KOPT-K1 (cell line): ENCODE measurements at regions not wholly inside any gene's neighbourhood (a gene's known extent, or its start where the extent isn't known, plus 50 kb on each side); places are given as distances from the start of the nearest gene placed in this dataset.
"Not testable (repeated sequence)": the region's sequence is repeated elsewhere in the genome, so short reads cannot be mapped to it uniquely, and the experiment has no call there.

Source experiments
- H3K27ac ChIP-seq: fragments of 200-600 bp; sonication (generic); 2 replicates; pipeline ENCODE4 v1.5.1; 2016; ENCODE audit warnings: antibody characterized with exemption, mild to moderate bottlenecking, low read depth, low read length; ENCODE audit not compliant: poor library complexity, severe bottlenecking
- H3K36me3 ChIP-seq: fragments of 200-600 bp; sonication (generic); 2 replicates; pipeline ENCODE4 v1.5.1; 2017; ENCODE audit warnings: antibody characterized with exemption, mild to moderate bottlenecking, low read length, moderate library complexity; ENCODE audit not compliant: insufficient read depth
- H3K9me3 ChIP-seq: fragments of 200-600 bp; sonication (generic); 2 replicates; pipeline ENCODE4 v1.5.1; 2017; ENCODE audit warnings: antibody characterized with exemption, low read length, mild to moderate bottlenecking; ENCODE audit not compliant: insufficient read depth, poor library complexity, severe bottlenecking

DNA sequence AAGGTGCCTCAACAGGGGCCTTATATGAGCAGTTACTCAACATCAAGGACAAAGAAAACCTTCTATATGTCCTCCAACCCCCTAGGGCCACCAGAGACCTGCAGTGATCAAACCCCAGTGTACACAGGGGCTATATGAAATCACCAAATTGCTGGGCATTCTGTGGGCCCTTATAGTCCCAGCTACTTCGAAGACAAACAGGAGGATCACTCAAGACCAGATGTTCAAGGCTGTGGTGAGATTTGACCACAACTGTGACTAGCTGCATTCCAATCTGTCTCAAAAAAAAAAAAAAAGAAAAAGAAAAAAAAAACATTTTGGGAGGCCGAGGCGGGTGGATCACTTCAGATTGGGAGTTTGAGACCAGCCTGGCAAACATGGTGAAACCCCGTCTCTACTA is 51.0 kb upstream of the PRB2 start:
- Histone ChIP-seq H3K9me3 (no peaks in the 10 kb centered on the region), H3K27ac (no peak overlapping the region), H3K36me3 (no peaks in the 10 kb centered on the region)

DNA sequence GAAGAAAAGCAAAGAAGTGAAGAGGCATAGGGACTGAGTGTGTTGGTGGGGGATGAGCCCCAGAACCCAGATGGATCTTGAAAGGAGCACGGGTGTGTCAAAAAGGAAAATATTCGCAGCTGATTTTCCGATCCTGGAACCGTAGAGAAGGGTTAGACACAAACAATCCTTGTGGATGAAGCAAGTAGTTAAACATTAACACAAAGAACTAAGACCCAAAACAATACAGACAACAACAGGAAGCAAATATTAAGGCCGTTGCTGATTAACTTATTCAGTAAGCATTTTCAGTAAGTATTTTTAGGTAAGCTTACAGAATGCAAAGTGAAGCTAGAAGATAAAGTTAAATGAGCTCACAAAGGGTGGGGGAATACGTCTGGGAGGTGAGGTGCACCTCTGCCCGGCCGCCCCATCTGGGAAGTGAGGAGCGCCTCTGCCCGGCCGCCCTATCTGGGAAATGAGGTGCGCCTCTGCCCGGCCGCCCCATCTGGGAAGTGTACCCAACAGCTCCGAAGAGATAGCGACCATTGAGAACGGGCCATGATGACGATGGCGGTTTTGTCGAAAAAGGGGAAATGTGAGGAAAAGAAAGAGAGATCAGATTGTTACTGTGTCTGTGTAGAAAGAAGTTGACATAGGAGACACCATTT is 62.8 kb upstream of the PRB2 start:
- Histone ChIP-seq H3K36me3 (no peaks in the 10 kb centered on the region), H3K27ac (no peak overlapping the region), H3K9me3 (no peaks in the 10 kb centered on the region)

DNA sequence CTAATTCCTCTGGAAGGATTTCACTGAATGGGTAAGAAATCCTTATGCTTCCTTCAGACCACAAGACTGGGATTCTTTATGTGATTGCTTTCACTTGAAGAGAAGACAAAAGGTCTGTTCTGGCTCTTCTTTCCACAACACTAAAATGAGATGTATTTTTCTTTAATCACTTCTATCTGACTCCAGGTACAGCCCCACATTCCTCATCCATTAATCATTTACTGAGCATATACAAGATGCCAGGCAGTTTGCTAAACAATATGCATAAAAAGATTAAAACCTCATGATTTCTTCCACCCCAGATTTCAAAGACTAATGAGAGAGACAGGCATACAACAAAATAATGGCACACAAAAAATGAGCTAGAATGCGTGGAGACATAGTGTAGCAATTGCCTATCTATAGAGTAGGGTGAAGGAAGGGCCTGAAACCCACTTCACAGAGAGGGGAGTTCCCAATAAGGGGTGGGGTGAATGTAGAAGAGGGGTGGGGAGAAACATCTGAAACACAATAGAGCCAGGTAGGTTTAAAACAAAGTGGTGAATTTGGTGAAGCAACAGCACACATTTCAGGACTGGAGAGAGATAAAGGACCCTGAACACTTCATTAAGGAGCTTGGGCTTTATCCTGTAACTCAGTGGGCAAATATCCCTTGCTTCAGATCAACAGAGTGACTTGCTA is 65.1 kb upstream of the PRB2 start:
- Histone ChIP-seq H3K27ac (no peak overlapping the region), H3K36me3 (no peaks in the 10 kb centered on the region), H3K9me3 (no peaks in the 10 kb centered on the region)

DNA sequence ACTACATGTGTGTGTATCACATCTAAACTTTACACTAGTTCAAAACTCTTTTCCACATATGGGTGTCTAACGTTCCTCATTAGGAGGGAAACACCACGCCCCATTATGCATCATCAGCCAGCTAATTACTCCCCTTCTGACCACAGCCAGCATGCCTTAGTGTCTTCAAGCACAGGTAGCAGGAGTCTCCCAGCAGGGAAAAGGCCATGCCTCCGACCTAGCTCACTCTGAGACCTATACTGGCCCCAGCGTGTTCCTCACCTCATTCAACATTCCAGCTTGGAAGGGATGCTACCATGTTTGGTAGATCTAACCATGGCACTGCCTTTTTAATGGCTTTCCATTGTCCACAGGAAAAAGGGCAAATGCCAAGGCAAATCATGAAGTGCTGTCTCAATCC is 66.1 kb upstream of the PRB2 start:
- Histone ChIP-seq H3K9me3 (no peaks in the 10 kb centered on the region), H3K36me3 (no peaks in the 10 kb centered on the region), H3K27ac (no peak overlapping the region)

DNA sequence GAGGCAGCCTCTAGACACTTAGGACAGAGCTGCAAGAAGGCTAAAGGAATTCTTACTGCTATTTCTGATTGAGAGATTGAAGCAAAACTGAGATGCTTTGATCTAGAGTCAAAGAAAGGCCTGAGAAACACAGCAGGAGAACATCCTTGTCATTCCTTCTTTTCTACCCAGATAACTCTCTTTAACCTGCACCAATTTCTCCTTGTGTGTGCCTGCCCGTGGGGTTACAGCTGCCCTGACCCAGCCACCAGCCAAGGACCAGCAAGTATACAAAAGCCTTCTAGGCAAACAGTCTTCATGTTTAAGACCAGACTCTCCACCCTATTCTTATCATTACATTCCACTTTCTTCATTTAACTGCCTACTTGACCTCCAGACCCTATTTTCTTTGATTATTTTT is 81.7 kb upstream of the PRB2 start:
- no peaks in the 10 kb centered on the region for H3K9me3 ChIP-seq
- H3K36me3 ChIP-seq = no peaks in the 10 kb centered on the region
- H3K27ac ChIP-seq = no peak overlapping the region

DNA sequence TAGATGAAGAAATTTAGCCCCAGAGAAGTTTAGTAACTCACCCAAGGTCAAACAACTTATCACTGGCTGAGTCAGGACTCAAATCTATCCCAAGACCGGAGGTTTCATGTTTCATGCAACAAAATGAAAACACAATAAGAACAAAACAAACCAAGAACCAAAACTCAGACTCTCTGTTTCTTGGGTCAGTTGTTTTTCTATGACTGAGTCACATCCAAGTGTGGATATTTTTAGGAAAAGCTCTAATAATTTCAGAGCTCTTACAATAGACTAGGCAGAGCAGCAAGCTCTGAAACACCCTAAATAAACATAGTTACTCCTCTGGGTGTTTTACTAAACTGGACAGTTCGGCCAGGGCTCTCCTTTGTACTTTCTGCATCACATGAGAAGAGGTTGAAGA is 87.6 kb upstream of the PRB2 start:
- no peaks in the 10 kb centered on the region for H3K9me3 ChIP-seq
- no peaks in the 10 kb centered on the region for H3K36me3 ChIP-seq
- no peak overlapping the region for H3K27ac ChIP-seq

DNA sequence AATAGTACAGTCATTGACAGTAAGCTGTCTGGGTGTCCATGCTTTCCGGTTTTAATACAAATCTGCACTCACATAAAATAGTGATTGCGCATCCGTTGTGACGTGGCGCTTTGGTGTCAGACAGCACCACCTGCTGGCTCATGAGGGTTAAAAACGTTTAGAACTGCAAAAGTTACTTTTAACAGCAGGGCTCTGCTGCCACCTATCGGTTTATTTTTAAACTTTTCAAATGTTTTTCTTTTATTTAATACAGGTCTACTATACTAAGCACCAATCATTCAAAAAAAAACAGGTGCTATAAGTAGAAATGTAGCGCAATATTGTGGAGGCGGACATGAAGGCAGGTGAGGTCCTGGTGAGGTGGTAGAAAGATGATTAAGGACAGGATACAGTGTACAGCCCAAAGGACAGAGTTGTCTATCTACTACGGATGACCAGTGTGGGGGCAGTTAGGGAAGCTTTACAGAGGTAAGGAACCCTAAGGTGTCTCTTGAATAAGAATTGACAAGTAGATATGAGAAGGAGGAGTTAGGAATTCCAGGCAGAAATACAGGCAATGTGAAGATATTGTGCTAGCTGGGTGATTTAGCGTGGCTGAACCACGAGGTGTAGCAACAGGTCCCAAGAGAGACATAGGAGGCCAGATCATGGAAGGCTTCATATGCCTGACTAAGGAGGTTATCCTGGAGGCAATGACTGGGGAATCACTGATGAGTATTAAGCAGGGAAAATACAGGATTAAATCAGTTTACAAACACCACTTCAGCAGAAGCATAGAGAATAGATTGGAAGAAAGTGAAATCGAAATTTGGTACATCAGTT is 91.5 kb upstream of the PRB2 start:
- Histone ChIP-seq H3K9me3 (no peaks in the 10 kb centered on the region), H3K27ac (no peak overlapping the region), H3K36me3 (no peaks in the 10 kb centered on the region)

DNA sequence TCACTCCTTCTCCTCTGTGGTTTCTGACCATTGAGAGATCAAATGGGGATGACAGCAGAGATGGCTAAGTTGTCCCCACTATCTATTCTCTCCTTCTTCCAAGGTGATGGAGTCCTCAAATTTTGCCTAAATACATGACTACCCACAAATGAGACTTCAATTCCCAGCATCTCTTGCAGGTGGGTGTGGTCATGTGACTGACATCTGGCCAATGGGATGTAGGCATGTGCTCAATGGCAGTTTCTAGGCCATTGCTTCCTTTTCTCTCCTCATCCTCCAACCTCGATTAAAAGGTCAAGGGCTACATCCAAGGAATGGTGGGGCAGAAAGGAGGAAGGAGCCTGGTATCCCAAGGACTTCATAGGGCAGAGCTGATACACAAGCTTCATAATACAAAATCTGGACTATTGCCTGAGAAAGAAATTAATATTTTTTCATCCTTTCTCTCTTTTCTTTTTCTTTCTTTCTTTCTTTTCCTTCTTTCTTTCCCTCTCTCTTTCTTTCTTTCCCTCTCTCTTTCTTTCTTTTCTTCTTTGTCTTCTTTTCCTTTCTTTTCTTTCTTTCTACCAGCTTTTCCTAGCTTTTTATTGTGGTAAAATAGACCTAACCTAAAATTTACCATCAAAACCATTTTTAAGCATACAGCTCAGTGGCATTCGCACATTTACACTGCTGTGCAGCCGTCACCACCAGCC is 100.9 kb upstream of the PRB2 start:
- Histone ChIP-seq H3K9me3 (no peaks in the 10 kb centered on the region), H3K36me3 (no peaks in the 10 kb centered on the region), H3K27ac (no peak overlapping the region)

DNA sequence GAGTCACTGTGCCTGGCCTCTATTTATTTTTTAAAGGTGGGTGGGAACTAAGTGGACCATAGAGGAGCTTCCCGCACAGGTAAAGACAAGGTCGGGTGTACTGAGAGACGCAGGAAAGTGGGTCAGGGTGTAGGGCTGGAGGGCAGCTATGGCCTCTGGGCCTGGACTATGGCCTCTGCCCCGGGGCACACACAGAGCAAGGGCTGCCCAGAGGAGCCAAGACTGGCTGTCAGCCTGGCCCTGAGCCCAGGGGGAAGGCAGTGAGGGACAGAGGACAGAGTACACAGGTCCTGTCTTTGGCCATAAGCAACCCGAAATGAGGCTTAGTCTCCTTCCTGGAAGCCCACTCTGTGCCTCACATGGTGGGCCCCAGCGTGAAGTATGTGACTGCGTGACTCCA is 102.1 kb upstream of the PRB2 start:
- Histone ChIP-seq H3K36me3 (no peaks in the 10 kb centered on the region), H3K27ac (no peak overlapping the region), H3K9me3 (no peaks in the 10 kb centered on the region)

DNA sequence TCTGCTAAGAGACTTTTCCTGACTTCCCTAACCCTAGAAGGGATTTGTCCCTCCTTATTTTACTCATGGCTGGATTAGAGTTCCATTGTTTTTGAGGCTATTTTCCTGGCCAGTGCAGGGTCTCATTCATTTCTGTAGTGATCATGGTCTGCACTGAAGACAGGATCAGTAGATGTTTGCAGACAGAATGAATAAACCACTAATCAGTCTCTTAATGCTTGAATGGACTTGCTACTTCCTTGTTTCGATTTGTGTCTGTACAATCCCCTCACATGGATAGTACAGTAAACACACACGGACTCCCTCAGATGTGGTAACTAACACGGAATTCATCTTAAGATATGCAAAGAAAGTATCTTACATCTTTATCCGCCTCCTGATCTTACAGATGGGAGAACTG is 102.6 kb upstream of the PRB2 start:
- Histone ChIP-seq H3K9me3 (no peaks in the 10 kb centered on the region), H3K36me3 (no peaks in the 10 kb centered on the region), H3K27ac (no peak overlapping the region)

DNA sequence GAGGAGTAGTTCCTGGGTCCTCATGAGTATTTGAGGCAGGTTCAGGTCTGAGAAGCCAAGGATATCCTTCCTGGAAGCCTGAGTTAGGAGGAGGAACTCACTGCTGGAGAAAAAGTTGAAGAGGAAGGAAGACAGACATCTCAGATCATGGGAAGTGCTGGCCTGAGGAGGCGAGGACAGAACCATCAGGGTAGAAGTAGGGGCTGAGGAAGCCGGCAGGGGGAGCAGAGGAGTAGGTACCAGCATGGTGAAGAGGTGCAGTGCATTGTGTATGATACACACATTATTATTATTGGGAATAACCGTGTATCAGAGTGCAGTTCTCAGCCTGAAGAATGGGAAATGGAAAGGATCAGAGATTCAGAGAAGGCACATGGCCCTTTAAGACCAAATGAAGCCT is 103.2 kb upstream of the PRB2 start:
- not testable (repeated sequence) for H3K27ac ChIP-seq, H3K36me3 ChIP-seq, H3K9me3 ChIP-seq

DNA sequence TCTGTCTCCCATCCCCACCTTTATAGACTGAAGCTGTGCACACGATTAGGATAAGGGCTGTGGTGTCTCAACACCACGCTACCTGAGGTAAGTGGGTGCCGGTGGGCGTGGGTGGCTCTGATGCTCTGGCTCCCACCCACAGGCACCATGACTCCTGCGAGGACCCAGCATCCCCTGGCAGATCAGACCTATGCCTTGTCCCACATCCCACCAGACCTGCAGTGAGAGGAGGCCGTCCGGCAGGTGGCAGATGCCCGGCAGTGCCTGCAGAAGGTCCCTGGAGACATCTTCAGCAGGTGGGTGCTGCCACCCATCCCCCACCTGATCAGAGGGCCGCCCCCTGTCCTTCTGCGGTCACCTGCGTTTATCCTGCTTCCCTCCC is 104.4 kb upstream of the PRB2 start:
- Histone ChIP-seq H3K27ac (no peak overlapping the region), H3K9me3 (no peaks in the 10 kb centered on the region), H3K36me3 (no peaks in the 10 kb centered on the region)

DNA sequence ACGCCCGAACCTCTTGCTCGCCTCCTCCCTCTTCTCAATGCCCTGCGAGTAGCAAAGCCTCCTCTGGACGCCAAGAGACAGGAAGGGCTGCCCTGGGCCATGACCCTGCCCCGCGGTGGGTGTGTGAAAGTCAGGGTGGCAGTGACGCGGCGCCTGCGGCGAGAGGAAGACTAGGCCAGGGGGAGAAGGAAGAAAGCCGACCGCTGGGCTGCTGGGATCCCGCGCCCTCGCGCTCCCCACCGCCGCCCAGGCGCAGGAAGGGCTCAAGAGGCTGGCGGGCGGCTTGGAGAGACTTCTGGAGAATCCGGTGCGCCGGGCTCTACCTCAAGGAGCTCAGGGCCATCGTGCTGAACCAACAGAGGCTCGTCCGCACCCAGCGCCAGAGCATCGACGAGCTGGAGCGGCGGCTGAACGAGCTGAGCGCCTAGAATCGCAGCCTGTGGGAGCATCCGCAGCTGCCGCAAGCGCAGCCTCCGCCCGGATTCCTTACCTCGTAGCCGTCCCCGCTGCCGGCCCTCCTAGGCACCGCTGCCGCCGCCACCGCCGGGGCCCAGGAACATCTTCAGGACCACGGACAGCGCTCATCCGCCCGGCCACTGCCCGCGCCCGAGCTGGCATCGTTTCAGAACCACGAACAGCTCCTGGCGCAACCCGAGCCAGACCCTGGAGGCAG is 105.0 kb upstream of the PRB2 start:
- H3K9me3 ChIP-seq = no peaks in the 10 kb centered on the region
- H3K36me3 ChIP-seq = no peaks in the 10 kb centered on the region
- no peak overlapping the region for H3K27ac ChIP-seq

DNA sequence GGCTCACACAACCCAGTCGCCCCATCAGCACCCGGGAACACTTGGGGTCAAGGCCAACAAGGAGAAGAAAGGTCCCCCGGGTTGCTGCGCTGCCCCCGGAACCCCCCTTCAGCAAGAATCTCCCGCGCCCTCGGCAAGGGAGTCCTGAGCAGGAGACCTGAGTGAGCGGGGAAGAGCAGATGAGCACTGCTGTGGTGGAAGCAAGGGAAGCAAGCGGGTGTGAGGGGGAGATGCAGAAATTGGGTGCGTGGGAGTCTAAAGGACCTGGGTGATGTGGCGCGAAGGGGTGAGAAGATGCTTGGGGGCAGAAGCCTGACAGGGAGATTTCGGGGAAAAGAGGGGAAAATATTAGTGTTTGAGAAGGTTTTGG is 105.5 kb upstream of the PRB2 start:
- Histone ChIP-seq H3K36me3 (no peaks in the 10 kb centered on the region), H3K9me3 (no peaks in the 10 kb centered on the region), H3K27ac (no peak overlapping the region)

DNA sequence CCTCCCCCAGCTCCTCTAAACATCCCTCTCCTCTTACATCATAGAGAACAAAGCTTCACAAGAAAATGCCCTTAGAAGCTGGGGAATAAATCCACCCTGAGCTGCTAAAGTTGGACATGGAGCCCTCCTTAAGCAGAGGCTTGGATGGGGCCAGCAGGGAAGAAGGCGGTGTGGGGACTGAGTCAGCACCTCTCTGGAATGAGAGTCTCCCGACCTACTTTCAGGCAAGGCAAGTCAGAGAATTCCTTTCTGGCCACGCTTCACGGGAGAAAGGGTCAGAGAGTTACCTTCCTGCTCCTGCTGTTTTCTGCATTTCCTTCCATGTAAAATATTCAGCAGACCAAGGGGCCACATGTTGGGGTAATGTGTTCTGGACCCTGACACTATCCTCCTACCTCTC is 113.3 kb upstream of the PRB2 start:
- Histone ChIP-seq H3K9me3 (no peaks in the 10 kb centered on the region), H3K27ac (no peak overlapping the region), H3K36me3 (no peaks in the 10 kb centered on the region)
